Thyroid gland (tissue), 4 donors: ENCODE measurements at regions not wholly inside any gene's neighbourhood (a gene's known extent, or its start where the extent isn't known, plus 50 kb on each side); places are given as distances from the start of the nearest gene placed in this dataset.

Experiments used
- DNase-seq, 2 donors: peaks; one replicate each; pipeline ENCODE4 v3.0.0-alpha.2; 2019
- H3K27ac ChIP-seq, 3 donors: fragments of 200-600 bp; sonication (generic); 1 replicate in 2 of 3; 2 replicates in 1 of 3; pipeline ENCODE4 v1.5.1; 2016 to 2019; ENCODE audit warnings: mild to moderate bottlenecking in 1 of 3, moderate library complexity in 1 of 3
- H3K27me3 ChIP-seq: fragments of 200-600 bp; sonication (generic); one replicate; pipeline ENCODE4 v1.5.1; 2019
- H3K36me3 ChIP-seq, 2 donors: fragments of 200-600 bp; sonication (generic); one replicate each; pipeline ENCODE4 v1.5.1; 2016 to 2019
- H3K4me1 ChIP-seq, 2 donors: fragments of 200-600 bp; sonication (generic); one replicate each; pipeline ENCODE4 v1.5.1; 2017 to 2019
- H3K4me3 ChIP-seq, 3 donors: fragments of 200-600 bp; sonication (generic); replicated peaks in 1 of 3; 1 replicate in 2 of 3; 2 replicates in 1 of 3; pipeline ENCODE4 v1.5.1; 2016; ENCODE audit warnings: mild to moderate bottlenecking in 1 of 3
- H3K9me3 ChIP-seq: fragments of 200-600 bp; sonication (generic); one replicate; pipeline ENCODE4 v1.5.1; 2017
- POLR2A ChIP-seq, 2 donors: fragments of 450-650 bp; IDR thresholded peaks; one replicate each; pipeline ENCODE4 v1.6.1; 2017; ENCODE audit warnings: antibody characterized with exemption in 2 of 2, mild to moderate bottlenecking in 2 of 2, moderate library complexity in 1 of 2
- WGBS, 2 donors: methylation state at CpG; one replicate each; pipeline ENCODE4 v1.1.5; 2017; 5-methylcytosine and 5-hydroxymethylcytosine counted together
- intact Hi-C: fragments of 100-400 bp; cut with DNase I; formaldehyde crosslinking; loops from one replicate; pipeline ENCODE4 v1.15.1; 2023
- TF ChIP-seq, protein P1 (sequence below), 6 experiments: fragments of 200-600 bp in 3 of 6; fragments of 450-650 bp in 3 of 6; sonication (generic) in 3 of 6; IDR thresholded peaks; one replicate each; pipeline ENCODE4 v1.5.1; 2016 to 2019; ENCODE audit warnings: antibody characterized with exemption in 6 of 6, mild to moderate bottlenecking in 2 of 6, inconsistent platforms in 1 of 6, moderate library complexity in 1 of 6

DNA sequence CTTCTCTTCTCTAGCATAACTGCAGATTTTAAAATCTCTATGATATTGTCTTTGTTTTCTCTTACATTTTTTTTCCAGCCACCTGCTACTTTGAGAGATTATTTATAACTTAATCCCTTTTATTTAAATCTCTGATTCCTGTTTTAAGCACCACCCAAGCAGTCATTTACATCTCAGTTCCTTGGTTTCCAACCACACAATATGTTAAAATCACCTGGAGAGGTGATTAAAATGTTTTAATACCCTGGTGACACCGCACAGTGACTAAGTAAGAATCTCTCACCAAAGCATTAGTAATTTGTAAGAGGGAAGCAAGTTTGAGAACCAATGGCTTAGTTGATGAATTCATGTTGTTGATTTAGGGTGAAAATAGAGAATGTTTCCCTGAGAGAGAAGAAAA lies 849.8 kb downstream of the TMTC2 start:
- Histone ChIP-seq H3K27ac (no peak overlapping the region), H3K36me3 (no peaks in the 10 kb centered on the region), H3K4me1 (no peaks in the 10 kb centered on the region), H3K9me3 (no peaks in the 10 kb centered on the region), H3K4me3 (no peak overlapping the region), H3K27me3 (no peaks in the 10 kb centered on the region)
- intact Hi-C loops: no loop called here
- no peak for TF ChIP-seq POLR2A (IDR thresholded peaks at IDR 0.05)
- TF ChIP-seq, protein P1, sequence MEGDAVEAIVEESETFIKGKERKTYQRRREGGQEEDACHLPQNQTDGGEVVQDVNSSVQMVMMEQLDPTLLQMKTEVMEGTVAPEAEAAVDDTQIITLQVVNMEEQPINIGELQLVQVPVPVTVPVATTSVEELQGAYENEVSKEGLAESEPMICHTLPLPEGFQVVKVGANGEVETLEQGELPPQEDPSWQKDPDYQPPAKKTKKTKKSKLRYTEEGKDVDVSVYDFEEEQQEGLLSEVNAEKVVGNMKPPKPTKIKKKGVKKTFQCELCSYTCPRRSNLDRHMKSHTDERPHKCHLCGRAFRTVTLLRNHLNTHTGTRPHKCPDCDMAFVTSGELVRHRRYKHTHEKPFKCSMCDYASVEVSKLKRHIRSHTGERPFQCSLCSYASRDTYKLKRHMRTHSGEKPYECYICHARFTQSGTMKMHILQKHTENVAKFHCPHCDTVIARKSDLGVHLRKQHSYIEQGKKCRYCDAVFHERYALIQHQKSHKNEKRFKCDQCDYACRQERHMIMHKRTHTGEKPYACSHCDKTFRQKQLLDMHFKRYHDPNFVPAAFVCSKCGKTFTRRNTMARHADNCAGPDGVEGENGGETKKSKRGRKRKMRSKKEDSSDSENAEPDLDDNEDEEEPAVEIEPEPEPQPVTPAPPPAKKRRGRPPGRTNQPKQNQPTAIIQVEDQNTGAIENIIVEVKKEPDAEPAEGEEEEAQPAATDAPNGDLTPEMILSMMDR (IDR thresholded peaks at IDR 0.05): no peak
- DNase-seq: no peak
- WGBS, 2 donors: 86 to 89% methylated on average over 1 of the region's 1 CpG

DNA sequence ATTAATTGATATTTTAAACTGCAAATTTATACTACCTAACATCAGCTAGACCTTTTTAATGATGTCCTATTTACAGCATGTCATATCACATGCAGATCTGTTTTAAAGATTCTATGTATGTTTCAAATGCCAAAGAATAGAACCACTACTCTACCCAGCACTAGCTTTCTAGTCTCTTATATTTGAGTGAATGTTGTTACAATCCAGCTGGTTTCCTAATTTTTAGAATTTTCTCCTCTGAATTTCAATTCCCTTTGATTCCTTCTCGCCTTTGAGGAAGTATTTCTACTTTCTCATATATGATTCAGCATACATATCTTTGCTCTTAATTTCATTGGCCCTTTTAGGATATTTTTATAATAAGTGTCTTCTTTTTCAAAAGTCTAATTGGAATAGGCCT lies 841.9 kb downstream of the TMTC2 start:
- Histone ChIP-seq H3K4me1 (no peaks in the 10 kb centered on the region), H3K4me3 (no peak overlapping the region), H3K27ac (no peak overlapping the region), H3K9me3 (no peaks in the 10 kb centered on the region), H3K36me3 (no peaks in the 10 kb centered on the region), H3K27me3 (no peaks in the 10 kb centered on the region)
- WGBS, 2 donors: 86 to 90% methylated on average over 1 of the region's 1 CpG
- TF ChIP-seq, protein P1 (IDR thresholded peaks at IDR 0.05): no peak
- TF ChIP-seq POLR2A (IDR thresholded peaks at IDR 0.05): no peak
- DNase-seq: no peak
- intact Hi-C loops: no loop called here

DNA sequence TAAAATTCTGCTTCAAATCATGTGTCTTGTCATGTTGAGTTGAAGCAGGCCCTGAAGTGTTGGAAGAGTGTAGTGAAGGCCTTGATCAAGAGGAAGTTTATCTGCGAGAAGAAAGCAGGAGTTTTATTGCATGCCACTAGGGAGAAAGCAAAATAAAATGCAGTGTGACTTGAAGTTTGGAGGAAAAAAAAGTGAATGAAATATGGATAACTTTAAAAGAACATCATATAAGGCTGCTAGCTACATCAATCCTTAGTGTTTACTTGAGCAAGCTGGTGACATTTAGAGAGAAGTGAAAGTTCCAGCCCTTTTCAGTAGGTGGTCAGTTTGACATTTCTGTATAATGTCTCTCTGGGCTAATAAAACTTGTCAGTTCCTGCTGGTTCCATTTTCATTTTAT lies 841.1 kb downstream of the TMTC2 start:
- Histone ChIP-seq H3K4me1 (no peaks in the 10 kb centered on the region), H3K9me3 (no peaks in the 10 kb centered on the region), H3K36me3 (no peaks in the 10 kb centered on the region), H3K4me3 (no peak overlapping the region), H3K27me3 (no peaks in the 10 kb centered on the region), H3K27ac (no peak overlapping the region)
- no peak for DNase-seq
- whole genome bisulfite sequencing, 2 donors: 74 to 84% methylated on average over 1 of the region's 1 CpG
- TF ChIP-seq, protein P1 (IDR thresholded peaks at IDR 0.05): no peak
- no peak for TF ChIP-seq POLR2A (IDR thresholded peaks at IDR 0.05)
- intact Hi-C loops: no loop called here

DNA sequence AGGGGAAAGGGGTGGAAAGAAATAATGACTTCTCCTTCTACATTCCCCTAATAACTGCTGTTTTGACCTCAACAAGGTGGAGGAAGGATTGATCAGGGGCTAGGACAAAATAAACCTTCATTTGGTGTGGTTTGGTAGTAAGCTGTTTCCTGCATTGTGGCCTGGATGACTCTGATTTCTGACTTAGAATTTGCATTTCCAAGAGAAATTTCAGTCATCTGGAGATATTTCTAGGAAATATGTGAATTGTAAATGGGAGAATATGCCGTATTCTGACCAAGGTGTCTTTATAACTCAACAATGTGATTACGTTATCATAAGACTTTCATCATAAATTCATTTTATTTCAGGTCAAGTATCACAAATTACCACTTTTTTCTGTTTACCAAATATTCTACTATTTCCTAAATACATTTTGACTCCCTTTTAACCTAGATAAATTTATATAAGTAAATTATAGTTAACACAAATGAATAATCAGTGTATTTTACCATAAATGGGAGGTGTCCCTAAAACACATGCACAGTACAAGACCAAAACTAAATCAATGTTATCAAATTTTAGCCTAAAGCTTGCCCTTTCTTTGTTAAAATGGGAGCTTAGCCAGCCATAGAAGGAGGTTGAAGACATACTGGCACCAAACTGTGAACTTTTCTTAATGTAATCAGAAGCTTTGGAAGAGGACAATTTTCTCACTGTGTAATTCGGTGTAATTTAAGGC lies 828.8 kb downstream of the TMTC2 start:
- Histone ChIP-seq H3K36me3 (no peaks in the 10 kb centered on the region), H3K9me3 (no peaks in the 10 kb centered on the region), H3K27me3 (no peaks in the 10 kb centered on the region), H3K4me3 (no peak overlapping the region), H3K4me1 (no peaks in the 10 kb centered on the region), H3K27ac (no peak overlapping the region)
- 95 to 96% methylated on average over 3 of the region's 3 CpGs for WGBS, 2 donors
- intact Hi-C loops: no loop called here
- no peak for DNase-seq
- TF ChIP-seq, protein P1 (IDR thresholded peaks at IDR 0.05): no peak
- TF ChIP-seq POLR2A (IDR thresholded peaks at IDR 0.05): no peak

DNA sequence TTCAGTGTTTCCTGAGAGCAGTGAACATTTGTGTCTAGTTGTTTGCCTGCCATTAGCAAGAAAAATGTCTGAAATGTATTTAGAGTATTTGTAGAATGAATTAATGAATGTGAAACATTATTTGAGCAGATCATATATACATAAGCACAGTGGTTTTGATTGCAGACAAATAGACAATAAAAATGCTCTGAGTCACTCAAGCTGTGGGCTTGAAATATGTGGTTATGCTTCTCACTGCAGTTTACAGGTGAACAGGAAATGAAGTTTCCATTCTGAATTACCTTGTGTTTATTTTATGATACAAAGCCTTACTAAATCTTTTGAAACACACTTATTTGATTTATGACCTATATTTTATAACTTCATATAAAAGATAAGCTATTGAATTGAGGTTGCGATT lies 827.7 kb downstream of the TMTC2 start:
- H3K4me1 ChIP-seq: no peaks in the 10 kb centered on the region
- DNase-seq: no peak
- H3K36me3 ChIP-seq: no peaks in the 10 kb centered on the region
- no peaks in the 10 kb centered on the region for H3K27me3 ChIP-seq
- 94 to 96% methylated on average over 1 of the region's 1 CpG for WGBS, 2 donors
- H3K4me3 ChIP-seq: no peak overlapping the region
- no peak for TF ChIP-seq POLR2A (IDR thresholded peaks at IDR 0.05)
- TF ChIP-seq, protein P1 (IDR thresholded peaks at IDR 0.05): no peak
- no peak overlapping the region for H3K27ac ChIP-seq
- intact Hi-C loops: no loop called here
- H3K9me3 ChIP-seq: no peaks in the 10 kb centered on the region
